Mesothelial cell of epicardium (in vitro differentiated cells): ENCODE measurements at regions not wholly inside any gene's neighbourhood (a gene's known extent, or its start where the extent isn't known, plus 50 kb on each side); places are given as distances from the start of the nearest gene placed in this dataset.

Experiments
- DNase-seq, 2 experiments: peaks; one replicate each; pipeline ENCODE4 v3.0.0; 2021; ENCODE audit warnings: low spot score in 2 of 2; ENCODE audit not compliant: unreplicated experiment in 2 of 2
- H3K27ac Mint-ChIP-seq: 2 replicates; pipeline ENCODE4 v1.8.0; 2021; ENCODE audit warnings: mixed read lengths
- H3K27me3 Mint-ChIP-seq: 2 replicates; pipeline ENCODE4 v1.8.0; 2021; ENCODE audit warnings: low read depth, mixed read lengths
- H3K36me3 Mint-ChIP-seq: 2 replicates; pipeline ENCODE4 v1.8.0; 2021; ENCODE audit warnings: mixed read lengths
- H3K4me1 Mint-ChIP-seq: 2 replicates; pipeline ENCODE4 v1.8.0; 2021; ENCODE audit warnings: mixed read lengths
- H3K4me3 Mint-ChIP-seq: 2 replicates; pipeline ENCODE4 v1.8.0; 2021; ENCODE audit warnings: mild to moderate bottlenecking, moderate library complexity, mixed read lengths
- H3K9me3 Mint-ChIP-seq: 2 replicates; pipeline ENCODE4 v1.8.0; 2021; ENCODE audit warnings: mixed read lengths
- TF ChIP-seq, protein P1 (sequence below): fragments of 200-600 bp; sonication (generic); IDR thresholded peaks from one replicate; pipeline ENCODE4 v1.5.0; 2021; ENCODE audit warnings: antibody characterized with exemption; ENCODE audit not compliant: unreplicated experiment

DNA sequence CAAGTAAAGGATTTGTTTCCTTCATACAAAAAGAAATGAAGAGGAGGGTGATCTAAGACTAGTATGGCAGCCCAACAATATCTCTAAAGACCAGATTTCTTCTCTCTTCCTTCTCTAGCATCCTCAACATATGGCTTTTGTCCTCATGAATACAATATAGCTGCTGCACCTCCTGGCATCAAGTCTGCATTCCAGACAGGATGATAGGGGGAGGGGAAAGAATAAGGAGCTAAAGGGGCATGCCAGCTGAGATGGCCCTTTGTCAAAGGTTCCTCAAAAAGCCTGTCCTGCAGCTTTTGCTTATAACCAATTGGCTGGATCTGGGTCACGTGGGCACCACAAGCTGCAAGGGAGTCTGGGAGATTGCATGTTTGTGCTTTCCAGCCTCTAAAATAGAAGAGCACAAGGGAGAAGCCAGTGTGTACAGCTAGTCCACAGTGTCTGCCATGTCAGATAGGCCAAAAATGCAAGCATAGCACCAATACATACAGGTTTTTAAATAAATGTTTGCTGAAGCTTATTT lies 132.6 kb downstream of the BCOR start:
- Mint-ChIP-seq H3K27ac (no peak overlapping the region), H3K4me3 (no peak overlapping the region), H3K9me3 (peaks cover 36% of the 10 kb centered on the region), H3K4me1 (peaks cover 13% of the 10 kb centered on the region), H3K36me3 (no peaks in the 10 kb centered on the region), H3K27me3 (no peaks in the 10 kb centered on the region)
- TF ChIP-seq, protein P1, sequence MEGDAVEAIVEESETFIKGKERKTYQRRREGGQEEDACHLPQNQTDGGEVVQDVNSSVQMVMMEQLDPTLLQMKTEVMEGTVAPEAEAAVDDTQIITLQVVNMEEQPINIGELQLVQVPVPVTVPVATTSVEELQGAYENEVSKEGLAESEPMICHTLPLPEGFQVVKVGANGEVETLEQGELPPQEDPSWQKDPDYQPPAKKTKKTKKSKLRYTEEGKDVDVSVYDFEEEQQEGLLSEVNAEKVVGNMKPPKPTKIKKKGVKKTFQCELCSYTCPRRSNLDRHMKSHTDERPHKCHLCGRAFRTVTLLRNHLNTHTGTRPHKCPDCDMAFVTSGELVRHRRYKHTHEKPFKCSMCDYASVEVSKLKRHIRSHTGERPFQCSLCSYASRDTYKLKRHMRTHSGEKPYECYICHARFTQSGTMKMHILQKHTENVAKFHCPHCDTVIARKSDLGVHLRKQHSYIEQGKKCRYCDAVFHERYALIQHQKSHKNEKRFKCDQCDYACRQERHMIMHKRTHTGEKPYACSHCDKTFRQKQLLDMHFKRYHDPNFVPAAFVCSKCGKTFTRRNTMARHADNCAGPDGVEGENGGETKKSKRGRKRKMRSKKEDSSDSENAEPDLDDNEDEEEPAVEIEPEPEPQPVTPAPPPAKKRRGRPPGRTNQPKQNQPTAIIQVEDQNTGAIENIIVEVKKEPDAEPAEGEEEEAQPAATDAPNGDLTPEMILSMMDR, result no peak
- no peak for DNase-seq

DNA sequence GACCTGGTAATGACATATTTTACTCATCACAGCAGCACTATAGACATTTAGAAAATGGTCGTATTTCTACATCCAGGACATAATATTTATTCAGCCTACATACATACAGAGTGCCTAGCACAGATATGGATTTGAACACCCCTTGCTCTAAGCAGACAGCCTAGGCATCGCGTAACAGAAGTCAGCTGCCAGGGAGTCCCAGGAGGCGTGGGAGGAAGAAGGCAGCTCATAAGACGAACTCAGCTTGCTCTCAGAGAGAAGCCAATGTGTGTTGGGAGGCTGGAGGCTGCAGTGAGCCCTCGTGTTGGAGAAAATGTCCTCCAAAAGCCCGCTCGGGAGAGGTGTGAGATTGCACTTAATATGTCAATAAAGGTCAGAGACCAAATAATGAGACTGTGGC lies 131.6 kb downstream of the BCOR start:
- no peak overlapping the region for H3K27ac Mint-ChIP-seq
- peaks cover 13% of the 10 kb centered on the region for H3K4me1 Mint-ChIP-seq
- peaks cover 2% of the 10 kb centered on the region for H3K36me3 Mint-ChIP-seq
- H3K27me3 Mint-ChIP-seq, result no peaks in the 10 kb centered on the region
- no peak overlapping the region for H3K4me3 Mint-ChIP-seq
- H3K9me3 Mint-ChIP-seq, result peaks cover 41% of the 10 kb centered on the region
- TF ChIP-seq, protein P1, result no peak
- DNase-seq, result no peak

DNA sequence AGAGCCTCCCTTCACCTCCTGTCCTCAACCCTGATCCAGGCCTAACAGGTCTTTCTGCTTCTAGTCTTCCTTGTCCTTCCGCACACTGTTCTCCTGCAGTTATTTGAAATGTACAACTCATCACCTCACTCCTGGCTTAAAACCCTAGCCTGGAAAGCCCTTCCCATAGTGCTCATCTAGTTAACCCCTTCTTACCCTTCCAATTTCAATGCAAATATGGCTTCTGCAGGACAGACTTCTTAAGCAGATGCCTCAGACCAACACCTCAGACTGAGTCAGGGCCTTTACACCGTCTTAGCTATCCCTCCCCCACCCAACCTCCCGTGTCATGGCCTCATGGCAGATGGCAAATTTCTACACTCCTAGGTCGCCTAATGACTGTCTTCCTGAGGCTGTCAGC lies 130.4 kb downstream of the BCOR start:
- no peak for DNase-seq
- H3K4me1 Mint-ChIP-seq, result peaks cover 13% of the 10 kb centered on the region
- no peaks in the 10 kb centered on the region for H3K27me3 Mint-ChIP-seq
- TF ChIP-seq, protein P1, result no peak
- peaks cover 47% of the 10 kb centered on the region for H3K9me3 Mint-ChIP-seq
- no peak overlapping the region for H3K27ac Mint-ChIP-seq
- H3K36me3 Mint-ChIP-seq, result peaks cover 4% of the 10 kb centered on the region
- H3K4me3 Mint-ChIP-seq, result no peak overlapping the region

DNA sequence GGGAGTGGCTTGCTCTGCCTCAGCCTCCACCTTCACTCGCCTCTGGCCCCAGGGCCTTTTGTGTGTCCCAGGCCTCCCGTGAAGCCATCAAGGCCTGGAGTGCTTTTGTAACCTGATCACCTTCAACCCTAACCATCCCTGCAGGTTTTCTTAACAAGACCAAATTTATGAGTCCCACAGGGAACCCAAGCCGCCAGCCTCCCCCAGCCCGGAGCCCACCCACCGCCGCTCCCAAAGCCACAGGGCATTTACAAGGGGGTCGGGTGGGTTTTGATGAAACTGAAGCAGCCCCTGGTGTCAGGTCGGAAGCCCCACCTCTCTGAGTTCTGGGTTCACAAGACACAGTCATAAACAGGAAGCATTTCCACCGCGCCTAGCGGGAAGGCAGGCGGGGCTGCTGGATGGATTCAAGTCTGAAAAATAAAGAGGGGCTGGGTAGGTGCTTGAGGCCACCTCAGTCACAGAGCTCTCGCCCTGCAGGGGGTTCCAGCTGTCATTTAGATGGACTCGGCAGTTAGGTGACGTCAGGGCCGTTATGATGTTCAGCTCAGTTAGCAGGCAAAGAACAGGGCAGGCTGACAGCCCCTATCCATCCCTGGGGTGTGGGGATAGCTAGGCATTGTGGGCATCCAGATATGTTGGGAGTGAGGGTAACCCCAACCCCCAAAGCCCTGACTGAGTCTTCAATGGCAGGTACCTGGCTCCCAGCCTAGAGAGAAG lies 128.5 kb downstream of the BCOR start:
- H3K27ac Mint-ChIP-seq, result peak overlapping the region; percentile 50

DNA sequence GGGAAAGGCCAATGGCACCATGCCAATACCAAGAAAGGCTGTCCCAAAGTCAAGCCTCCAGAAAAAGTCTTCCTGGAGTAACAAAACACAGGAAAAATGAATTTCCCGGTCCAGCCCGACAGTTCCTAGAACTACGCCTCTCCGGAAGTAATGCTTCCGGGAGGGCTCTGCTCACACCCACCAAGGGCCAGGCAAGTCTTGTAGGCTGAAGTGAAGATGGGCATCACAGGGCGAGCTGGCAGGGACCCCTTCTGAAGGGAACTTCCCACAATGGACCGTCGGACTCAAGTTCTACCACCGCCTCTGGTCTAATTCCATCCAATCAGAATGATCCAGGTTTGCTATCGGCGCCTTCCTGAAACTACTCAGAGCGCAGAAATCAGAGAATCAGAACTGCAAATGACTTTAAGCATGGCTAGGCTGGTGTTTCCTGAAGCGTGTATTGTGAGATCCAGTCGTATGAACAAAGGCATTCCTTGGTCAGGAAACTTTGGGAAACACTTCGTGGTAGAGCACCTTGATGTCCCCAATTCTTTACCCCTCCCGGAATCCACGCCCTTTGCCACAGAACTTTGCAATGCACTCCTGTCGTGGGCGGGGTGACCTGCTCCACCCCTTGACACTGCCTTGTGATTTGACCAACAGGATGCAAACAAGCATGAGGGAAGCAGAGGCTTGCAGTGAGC lies 127.8 kb downstream of the BCOR start:
- Mint-ChIP-seq H3K4me3 (no peak overlapping the region), H3K9me3 (peaks cover 32% of the 10 kb centered on the region), H3K36me3 (peaks cover 4% of the 10 kb centered on the region), H3K27ac (no peak overlapping the region), H3K27me3 (no peaks in the 10 kb centered on the region), H3K4me1 (peaks cover 19% of the 10 kb centered on the region)
- TF ChIP-seq, protein P1, result no peak
- DNase-seq, result no peak

More for the DNA sequence above, 128.5 kb downstream of the BCOR start:
- peaks cover 4% of the 10 kb centered on the region for H3K36me3 Mint-ChIP-seq
- peaks cover 39% of the 10 kb centered on the region for H3K9me3 Mint-ChIP-seq
- DNase-seq, result no peak
- no peak overlapping the region for H3K4me3 Mint-ChIP-seq
- H3K27me3 Mint-ChIP-seq, result no peaks in the 10 kb centered on the region
- TF ChIP-seq, protein P1, result no peak
- H3K4me1 Mint-ChIP-seq, result peaks cover 13% of the 10 kb centered on the region
